Sigmoid colon (tissue), 4 donors: ENCODE measurements at regions not wholly inside any gene's neighbourhood (a gene's known extent, or its start where the extent isn't known, plus 50 kb on each side); places are given as distances from the start of the nearest gene placed in this dataset.

Experiments used
- CTCF ChIP-seq, 4 experiments: fragments of 450-650 bp in 3 of 4; fragments of 200-600 bp in 1 of 4; IDR thresholded peaks; one replicate each; pipeline ENCODE4 v1.5.1; 2016 to 2019; ENCODE audit warnings: antibody characterized with exemption in 4 of 4, mild to moderate bottlenecking in 3 of 4, moderate library complexity in 2 of 4
- EP300 ChIP-seq, 4 donors: sonication (generic); formaldehyde crosslinking; IDR thresholded peaks; one replicate each; pipeline ENCODE4 v1.6.1; 2017; ENCODE audit warnings: antibody characterized with exemption in 4 of 4
- POLR2A ChIP-seq, 2 donors: fragments of 450-650 bp; IDR thresholded peaks; one replicate each; pipeline ENCODE4 v1.6.1; 2016; ENCODE audit warnings: antibody characterized with exemption in 2 of 2, mild to moderate bottlenecking in 2 of 2, moderate library complexity in 2 of 2
- POLR2AphosphoS5 ChIP-seq, 4 donors: sonication (generic); formaldehyde crosslinking; IDR thresholded peaks; one replicate each; pipeline ENCODE4 v1.6.1; 2017; ENCODE audit warnings: antibody characterized with exemption in 4 of 4

- TF ChIP-seq CTCF (IDR thresholded peaks at IDR 0.05) (no peak), POLR2AphosphoS5 (IDR thresholded peaks at IDR 0.05) (peak in 3 of 4 donors; percentile 9 to 84 (median 84)), POLR2A (IDR thresholded peaks at IDR 0.05) (no peak), EP300 (IDR thresholded peaks at IDR 0.05) (no peak)
Measured at GRCh38 chr7:114795475-114795874, 126.4 kb upstream of the MDFIC start.
